ENCODE measurements at regions not wholly inside any gene's neighbourhood (a gene's known extent, or its start where the extent isn't known, plus 50 kb on each side); places are given as distances from the start of the nearest gene placed in this dataset.

DNA sequence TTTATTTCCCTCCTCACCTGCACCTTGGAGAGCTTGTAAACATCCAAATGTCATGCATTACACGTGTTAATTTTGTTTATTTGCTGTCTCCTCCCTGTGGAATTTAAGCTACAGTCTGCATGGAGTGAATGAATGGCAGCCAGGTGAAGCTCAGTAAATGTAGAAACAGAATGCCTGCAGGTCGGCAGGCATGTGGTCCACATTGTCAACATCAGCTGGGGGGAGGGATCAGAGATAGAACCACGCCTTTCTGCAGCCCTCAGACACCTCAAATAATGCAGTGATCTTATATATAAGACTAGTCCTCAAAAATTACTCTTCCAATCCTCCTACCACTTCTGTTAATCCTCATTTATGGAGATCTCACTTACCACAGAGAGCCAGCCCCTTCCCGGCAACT, 131.2 kb upstream of the KIT start:
- TF ChIP-seq POLR2AphosphoS5 (IDR thresholded peaks at IDR 0.05) (no peak), POLR2A (IDR thresholded peaks at IDR 0.05) (no peak)
- TF ChIP-seq, protein P1, sequence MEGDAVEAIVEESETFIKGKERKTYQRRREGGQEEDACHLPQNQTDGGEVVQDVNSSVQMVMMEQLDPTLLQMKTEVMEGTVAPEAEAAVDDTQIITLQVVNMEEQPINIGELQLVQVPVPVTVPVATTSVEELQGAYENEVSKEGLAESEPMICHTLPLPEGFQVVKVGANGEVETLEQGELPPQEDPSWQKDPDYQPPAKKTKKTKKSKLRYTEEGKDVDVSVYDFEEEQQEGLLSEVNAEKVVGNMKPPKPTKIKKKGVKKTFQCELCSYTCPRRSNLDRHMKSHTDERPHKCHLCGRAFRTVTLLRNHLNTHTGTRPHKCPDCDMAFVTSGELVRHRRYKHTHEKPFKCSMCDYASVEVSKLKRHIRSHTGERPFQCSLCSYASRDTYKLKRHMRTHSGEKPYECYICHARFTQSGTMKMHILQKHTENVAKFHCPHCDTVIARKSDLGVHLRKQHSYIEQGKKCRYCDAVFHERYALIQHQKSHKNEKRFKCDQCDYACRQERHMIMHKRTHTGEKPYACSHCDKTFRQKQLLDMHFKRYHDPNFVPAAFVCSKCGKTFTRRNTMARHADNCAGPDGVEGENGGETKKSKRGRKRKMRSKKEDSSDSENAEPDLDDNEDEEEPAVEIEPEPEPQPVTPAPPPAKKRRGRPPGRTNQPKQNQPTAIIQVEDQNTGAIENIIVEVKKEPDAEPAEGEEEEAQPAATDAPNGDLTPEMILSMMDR (IDR thresholded peaks at IDR 0.05) = no peak

All from transverse colon (tissue), 4 donors.